HuH-7 (cell line): ENCODE measurements at regions not wholly inside any gene's neighbourhood (a gene's known extent, or its start where the extent isn't known, plus 50 kb on each side); places are given as distances from the start of the nearest gene placed in this dataset.

Experiments used
- DNase-seq: peaks from one replicate; pipeline ENCODE4 v3.0.0; 2011; ENCODE audit warnings: low spot score

DNA sequence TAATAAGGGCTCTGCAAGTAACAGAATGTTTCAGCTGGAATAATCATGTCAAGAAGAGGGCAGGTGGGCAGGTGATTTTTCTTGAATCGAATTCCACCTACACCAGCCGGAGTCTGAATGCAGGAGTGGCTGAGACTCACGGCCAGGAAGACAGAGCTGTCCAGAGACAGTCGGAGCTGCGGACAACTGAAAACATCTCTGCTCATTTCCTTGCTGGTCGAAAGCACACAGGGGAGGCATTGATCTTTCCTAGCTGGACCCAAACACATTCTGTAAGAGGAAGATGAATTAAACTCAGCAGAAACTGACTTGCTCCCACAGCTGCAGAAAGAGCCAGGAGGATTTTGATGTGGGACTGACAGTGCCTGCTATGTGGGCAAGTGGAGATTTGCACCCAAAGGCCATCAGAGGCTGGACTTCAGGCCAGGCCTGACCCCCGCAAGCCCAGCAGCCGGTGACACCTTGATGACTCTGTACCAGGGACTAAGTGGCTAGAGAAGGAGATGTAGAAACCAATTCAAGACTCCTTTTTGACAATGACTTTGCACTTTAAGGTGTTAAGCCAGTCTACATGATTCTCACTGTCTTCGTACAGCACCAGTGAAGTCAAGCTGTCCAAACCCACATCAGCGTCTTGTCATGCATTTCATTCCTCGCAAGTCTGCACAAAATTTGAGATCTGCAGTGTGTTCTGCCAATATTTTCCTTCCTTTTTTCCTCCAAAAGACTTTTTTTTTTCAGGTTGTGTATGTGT lies 169.4 kb downstream of the TEX36 start:
- DNase-seq: no peak

DNA sequence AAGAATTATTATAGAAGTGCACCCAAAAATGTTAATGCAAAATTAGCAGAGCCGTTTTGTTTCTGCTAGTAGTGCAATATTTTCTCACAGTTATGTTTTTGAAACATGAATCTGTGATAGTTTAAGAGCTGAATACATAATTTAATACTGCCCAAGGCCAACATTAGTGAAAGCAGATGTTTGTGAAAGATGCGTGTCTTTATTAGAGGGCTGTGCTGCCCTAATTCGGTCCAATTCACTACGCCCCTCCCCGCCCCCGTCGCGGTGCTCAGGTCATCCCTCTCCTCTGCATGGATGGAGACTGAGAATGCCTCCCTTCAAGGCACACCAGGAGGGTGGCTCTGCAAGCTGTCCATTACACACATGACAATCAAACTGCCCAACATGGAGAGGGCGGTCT lies 172.0 kb downstream of the TEX36 start:
- DNase-seq: no peak

DNA sequence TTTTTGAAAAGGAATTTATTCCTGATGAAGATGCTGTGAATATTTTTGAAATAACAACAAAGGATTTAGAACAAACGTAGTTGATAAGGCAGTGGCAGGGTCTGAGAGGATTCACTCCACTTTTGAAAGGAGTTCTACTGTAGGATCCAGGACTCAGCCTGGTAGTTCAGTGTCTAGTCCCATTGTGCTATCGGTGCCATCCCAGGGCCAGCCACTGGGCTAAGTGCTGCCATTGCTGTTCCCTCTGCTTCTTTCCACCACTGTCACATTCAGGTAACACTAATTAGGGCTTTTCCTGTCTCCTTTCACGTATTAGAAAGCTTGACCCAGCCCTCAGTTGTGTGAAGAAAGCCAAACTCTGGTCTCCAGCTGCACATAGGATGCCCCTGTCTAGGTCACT lies 177.3 kb downstream of the TEX36 start:
- no peak for DNase-seq

DNA sequence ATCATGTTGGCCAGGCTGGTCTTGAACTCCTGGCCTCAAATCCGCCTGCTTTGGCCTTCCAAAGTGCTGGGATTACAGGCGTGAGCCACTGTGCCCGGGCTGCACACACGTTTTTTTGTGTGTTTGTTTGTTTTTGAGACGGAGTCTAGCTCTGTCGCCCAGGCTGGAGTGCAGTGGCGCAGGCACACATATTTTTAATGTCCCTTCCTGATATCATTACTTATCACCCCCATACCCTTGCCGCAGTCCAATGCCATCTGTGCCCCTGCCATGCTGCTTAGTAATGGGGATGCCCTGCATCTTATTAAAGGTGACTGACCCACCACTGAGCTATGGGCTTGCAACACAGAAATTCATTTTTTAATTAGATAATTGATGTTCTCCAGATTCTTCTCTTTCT lies 180.7 kb downstream of the TEX36 start:
- DNase-seq: no peak

DNA sequence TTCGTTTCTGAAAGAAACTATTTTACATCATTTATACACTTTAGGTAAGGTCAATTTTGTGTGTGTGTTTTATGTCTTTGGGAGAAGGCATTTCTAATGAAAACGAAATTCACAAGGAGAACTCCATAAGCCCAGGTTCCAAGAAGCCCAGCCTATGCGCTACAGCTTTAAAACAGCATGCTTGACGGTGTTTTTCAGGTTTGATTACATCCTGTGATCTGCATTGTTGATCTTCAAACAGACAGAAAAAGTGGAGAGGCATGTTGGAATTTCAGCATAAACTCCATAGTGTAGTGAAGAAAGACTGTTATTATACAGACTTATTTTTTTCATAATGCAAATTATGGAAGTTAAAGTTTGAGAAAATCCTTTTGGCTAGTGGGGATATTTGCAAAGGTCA lies 187.6 kb downstream of the TEX36 start:
- no peak for DNase-seq

DNA sequence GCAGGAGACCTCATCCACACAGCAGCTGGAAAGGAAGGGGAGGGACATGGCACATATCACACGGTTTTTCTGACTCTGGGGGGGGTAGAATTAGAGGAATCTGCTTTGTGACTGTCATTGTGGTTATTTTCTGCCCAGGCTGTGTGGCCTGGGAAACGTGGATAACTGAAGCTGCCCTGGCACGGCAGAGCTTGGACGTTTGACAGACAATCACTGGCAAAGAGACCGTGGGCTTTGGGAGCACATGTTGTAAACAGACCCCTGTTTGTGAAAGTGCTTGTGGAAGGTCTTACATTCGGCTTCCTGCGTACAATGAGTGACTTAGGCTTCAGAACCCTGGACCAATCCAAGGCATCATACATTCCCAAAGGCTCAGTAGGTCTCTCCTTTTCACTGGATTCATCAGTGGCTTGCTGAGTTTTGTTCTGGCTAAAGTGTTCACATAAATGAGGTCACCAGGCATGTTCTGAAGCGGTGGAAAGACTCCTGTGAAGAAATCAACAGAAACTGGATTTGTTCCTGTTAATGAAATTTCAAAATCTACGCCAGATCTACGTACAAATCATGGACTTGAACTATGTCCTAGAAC lies 188.2 kb downstream of the TEX36 start:
- no peak for DNase-seq

DNA sequence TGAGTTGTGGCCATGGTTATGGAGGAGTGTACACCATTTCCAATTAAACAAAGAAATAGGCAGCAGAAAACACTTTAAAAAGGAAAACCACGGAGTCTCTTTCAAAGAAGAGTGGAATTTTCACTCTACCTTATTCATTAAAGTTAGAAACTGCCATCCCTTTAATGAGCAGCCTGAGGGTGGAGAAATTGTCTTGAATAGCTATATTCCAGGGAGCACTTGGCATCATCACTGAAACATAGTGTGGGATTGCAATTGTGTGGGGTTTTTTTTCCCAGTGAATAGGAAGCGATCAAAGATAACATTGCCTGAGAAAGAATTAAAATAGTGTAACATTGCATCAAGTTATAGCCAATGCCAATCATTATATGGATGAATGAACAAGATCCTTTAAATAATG lies 191.6 kb downstream of the TEX36 start:
- no peak for DNase-seq

DNA sequence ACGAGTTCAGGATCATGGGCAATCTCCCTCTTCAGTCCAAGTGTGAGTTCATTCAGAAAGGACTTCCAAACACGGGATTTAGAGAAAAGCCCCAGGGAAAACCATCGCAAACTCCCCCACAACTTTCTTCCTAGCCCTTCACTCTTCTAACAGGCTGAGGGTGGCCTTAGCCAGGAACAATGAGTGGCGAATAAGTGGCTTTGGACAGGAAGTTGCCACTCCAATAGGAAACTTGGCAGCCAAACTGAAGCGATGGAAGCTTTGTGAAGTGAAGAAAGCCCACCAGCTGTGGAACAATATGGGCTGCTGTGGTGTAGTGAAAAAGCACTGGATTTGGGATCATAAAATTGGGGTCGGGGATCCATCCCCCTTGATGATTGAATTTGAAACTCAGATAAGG lies 193.2 kb downstream of the TEX36 start:
- DNase-seq: no peak

DNA sequence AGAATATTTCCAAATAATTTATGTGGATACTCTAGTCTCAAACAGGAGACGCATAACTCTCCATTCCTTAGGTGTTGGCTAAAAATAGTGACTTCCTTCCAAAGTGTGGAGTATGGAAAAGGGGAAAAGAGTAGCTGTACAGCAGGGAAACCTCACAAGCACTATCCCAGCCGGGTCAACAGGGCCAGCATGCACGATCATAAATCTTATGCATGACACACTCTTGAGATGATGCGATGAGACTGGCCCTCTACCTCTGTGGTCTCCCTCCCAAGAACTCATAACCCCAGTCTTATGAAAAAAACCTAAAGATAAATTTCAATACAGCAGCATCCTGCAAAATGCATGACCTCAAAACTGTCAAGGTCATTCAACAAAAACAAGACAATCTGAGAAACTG lies 197.3 kb downstream of the TEX36 start:
- no peak for DNase-seq

DNA sequence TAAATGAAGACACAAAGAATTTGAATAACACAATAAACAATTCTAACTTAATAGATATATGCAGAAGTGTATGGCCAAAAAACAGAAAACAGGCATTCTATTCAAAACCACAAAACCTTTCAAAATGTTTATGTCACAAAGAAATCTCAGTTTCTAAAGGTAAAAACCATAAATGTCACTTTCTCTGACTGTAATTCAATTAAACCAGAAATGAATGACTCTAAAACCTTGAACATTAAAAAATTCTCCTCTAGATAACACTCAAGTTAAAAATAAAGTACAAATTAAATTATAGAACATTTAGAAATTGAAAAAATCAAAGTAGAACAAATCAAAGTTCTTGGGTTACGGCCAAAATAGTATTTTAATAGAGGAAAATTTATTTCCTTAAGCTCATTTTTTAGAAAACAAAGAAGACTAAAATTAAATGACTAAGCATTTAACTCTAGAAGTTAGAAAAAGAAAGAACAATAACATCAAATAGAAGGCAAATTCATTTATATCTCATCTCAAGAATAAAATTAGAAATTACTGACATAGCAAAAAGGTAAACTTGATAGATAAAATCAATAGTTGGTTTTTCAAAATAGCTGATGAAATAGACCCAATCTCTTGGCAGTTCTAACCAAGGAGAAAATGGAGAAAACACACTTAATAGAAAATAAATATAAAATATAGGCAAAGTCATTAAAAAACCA lies 198.8 kb downstream of the TEX36 start:
- DNase-seq: no peak

DNA sequence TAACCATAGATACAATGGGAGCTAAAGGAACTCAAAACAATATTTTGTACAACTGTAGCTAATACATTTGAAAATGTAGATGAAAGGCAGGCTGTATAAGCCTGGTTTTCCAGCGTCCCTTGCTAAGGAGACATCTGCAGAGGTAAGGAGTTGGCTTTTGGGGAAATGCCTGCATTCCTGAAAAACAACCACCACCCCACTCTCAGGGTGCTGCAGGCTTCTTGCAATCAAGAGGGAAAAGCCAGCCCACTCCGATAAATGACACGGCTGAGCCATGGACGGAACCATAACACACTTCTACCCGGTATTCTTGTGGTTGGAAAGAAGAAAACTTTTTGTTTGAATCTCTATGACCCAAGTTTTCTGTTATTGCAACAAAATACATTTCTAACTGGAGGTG lies 200.3 kb downstream of the TEX36 start:
- no peak for DNase-seq

DNA sequence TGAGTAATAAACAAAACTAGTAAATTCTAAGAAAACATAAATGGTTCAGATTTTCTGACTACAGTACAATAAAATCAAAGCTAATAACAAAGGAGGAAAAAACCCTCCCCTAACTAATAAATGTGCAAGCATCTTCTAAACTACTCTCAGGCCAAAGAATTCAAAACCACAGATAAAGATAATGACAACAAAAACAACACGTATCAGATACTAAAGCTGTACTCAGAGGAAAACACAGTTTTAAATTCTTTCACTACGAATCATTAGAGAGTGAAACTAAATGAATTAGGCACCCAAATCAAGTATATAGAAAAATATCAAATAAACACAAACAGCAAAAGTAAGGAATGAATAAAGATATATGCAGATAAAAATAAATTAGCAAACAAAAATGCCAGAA lies 200.9 kb downstream of the TEX36 start:
- no peak for DNase-seq

DNA sequence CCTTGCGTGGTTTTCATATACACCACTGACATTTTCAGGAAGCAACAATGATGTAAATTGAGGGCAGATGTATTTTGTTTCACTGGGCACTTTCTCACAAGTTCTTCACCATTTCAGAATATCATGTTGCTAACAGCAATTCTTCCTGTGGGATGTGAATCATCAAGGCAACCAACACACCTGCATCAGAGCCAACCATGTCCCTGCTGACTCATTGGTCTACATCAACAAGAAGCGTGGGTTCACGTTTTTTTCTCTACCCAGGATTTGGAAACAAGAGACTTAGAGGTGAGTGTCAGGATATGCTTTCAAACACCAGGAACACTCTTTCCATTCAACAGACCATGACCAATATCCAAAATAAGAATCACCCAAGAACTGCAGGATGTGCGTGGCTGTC lies 203.9 kb downstream of the TEX36 start:
- DNase-seq: no peak

DNA sequence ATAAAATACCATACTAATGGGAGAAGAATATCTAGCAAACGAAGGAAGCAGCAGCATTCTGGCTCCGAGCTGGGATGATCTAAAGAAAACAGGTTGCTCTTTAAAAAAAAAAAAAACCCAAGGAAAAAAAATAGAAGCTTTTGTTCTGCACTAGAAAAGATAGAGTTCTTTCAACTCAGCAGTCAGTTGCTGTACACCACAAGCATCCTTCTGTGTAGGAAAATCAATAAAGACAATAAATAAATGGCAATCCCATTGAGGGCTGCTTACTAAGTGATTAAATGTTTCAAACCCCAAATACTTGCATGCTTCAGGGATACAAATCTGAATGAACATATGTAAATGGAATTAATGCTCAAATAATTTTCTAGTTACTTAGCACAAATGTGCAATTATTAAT lies 207.1 kb downstream of the TEX36 start:
- DNase-seq: no peak

DNA sequence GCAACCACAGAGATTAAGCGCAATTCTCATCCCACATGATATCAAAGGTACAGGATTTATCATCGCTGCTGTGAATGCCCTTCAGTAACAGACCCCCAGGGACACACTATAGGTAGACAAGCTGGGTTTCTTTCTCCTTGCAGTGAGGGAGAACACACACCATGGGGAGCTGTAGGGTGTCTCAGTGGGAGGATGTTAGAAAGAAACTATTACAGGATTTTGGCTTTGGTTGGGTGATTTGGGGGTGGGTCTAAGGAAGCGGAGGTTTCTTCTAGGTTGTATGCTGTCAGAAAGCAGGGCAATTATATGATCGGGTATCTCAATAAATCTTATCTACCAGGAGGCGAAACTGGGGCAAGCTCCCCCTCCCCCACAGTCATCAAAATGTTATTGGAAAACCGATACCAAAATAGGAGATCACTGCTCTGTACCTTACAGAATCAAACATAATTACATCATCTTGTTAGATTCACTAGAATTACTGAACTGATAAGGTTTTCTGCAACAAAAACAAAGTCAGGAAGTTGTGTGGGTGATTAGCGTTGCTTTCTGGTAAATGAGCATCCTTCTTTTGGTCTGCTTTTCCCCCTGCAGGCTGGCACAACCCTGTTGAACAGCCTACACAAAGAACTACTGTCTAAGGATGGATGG lies 209.7 kb downstream of the TEX36 start:
- no peak for DNase-seq

DNA sequence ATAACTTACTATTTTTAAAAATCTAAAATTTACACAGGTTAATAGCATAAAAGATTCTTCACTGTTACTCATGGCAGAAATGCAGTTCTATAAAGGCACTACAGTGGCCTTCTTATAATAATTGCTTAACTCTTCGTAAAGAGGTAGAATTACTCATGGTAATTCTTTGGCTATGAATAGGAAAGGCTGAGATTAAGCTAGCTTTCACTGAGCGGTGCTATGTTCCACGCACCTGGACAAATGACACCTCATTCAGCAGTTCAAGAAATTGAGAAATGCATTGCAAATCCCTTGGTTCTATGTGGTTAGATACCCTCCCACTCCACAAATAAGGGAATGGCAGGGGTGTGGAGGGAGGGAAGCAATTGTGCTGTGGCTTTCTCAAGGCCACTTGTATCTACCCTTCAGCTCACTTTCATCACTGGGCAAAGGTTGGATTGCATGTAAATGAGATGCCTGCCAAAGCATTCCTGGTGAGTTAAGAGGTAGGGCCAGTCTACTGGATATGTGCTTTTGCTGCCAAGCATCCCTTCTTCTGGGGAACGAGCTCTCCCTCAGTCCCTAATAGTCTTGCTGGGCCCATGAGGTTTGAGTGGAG lies 210.9 kb downstream of the TEX36 start:
- peak; percentile 3 for DNase-seq

DNA sequence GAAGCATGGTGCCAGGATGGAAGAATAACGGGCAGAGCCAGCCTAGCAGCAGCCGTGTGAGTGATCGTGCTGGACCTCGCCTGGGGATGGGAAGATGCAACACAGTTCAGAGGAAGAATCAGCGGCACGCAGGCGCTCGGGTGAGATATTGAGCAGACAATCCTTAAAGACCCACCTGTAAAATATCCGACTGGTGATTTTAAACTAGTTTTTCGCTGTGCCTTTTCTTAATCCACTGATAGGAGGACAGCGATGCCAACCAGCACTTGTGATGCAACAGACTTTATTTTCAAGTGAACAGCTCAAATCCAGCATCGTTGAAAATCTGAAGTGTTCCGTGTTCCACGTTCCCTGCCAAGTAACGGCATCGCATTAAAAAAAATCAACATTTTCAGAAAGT lies 214.7 kb downstream of the TEX36 start:
- no peak for DNase-seq

DNA sequence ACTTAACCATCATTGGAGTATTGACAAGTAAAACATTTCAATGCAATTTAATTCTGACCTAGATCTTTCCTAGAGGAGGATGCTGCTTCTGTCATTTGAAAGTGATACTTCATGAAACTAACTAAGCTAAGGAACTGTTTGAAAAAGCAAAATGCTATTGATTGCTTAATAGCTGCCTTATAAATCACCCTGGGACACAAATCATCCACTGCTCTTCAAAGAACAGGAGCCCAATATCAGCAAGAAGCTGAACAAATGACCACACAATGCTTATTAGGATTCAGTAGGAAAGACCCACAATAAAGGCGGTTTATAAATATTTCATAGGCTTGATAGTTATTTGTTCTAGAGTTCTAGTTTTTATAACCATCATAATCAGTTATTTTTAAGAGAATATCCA lies 216.3 kb downstream of the TEX36 start:
- DNase-seq: no peak

DNA sequence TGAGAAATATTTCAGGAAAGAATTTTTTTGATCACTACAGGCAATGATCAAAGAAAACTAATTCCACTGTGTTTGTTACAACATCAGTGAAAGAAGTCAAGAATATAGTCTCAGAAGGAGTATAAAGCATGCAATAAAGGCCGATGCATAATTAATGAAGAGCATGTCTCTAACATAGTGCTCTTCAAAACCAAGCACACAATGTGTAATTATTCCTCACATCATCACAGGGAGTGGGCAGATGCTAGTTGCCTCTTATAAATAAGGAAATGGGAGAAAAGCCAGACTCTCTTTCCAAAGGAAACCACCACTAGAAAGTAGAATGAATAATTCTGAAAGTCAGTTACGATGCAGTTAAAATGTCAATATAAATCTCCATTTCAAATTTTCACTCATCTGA lies 220.1 kb downstream of the TEX36 start:
- no peak for DNase-seq

DNA sequence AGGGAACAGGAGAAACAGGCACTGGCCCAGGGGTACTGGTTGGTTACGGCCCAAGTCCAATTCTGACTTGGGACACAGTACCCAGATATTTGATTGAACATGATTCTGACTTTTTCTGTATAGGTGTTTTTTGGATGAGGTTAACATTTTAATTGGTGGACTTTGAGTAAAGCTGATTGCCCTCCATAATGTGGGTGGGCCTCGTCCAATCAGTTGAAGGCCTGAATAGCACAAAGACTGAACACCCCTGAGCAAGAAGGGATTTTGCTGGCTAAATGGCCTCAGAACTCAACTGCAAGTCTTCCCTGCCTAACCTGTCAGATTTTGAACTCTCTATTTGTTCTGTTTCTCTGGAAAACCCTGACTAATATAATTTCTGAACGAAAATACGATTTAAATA lies 222.6 kb downstream of the TEX36 start:
- no peak for DNase-seq

DNA sequence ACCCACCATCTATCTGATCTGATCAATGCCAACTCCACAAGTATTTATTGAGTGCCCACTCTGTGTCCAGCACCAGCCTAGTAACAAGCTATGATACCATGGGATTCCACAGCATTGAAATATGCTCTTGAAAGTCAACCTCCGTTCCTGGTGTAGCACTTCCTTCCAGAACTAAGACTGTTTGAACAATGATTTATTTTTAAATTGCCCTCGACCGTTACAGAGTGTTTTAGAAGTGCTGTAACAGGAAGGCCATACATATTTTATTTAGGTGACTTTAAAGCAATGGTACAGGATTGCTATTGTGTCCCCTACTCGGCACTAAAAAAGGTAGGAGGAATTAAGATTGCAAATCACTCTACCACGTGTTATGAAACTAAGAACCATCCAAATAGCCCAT lies 225.6 kb downstream of the TEX36 start:
- no peak for DNase-seq

DNA sequence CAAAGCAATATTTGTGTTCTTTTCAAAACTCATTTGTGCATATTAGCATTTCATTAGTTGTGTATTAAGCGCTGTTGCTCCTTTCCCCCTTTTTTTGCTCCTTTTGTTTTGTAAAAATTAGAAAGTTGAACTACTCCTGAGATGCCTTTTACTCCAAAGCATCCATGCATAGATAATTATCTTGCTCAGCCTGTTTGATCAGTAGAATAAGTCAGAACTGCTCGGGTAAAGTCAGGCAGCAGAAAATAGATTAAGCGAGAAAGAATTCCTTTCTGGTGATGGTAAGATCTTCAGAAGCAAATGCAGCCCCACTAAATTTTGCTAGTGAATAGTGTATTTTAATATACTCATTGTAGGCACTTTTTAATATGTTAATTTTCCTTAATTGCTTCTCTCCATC lies 227.1 kb downstream of the TEX36 start:
- no peak for DNase-seq

DNA sequence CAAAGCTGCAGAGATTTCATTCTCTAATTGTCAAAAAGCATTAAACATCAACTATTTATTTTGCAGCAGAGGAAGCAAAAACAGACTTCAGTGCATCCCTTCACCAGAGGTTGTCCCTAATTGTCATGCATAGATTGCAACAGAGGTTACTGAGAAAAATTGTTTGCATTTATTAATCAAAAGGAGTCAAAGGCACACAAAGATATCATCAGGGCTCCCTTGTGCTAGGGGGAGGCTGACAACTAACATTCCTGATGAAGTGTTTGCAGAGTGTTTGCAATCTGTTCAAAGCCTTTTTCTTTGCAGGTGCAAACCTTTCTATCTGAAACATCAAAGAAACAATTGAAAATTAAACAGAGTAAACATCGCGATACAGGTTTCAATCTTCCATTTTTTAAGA lies 227.5 kb downstream of the TEX36 start:
- no peak for DNase-seq
